Kidney (tissue), 13 donors: ENCODE measurements at regions not wholly inside any gene's neighbourhood (a gene's known extent, or its start where the extent isn't known, plus 50 kb on each side); places are given as distances from the start of the nearest gene placed in this dataset.

ENCODE experiments used
- DNase-seq, 5 donors: peaks; one replicate each; pipeline ENCODE4 v3.0.0-alpha.2; 2013 to 2020
- FAIRE-seq: peaks from 2 replicates; lab custom pipeline; 2012; peaks lifted over from hg19 to GRCh38; lab: Jason Lieb, UNC
- H3K27ac ChIP-seq, 2 donors: one replicate each; pipeline ENCODE4 v1.7.0; 2013; ENCODE audit warnings: low read depth in 2 of 2, low read length in 2 of 2, inconsistent platforms in 1 of 2
- H3K27me3 ChIP-seq: one replicate; pipeline ENCODE4 v1.7.1; 2013; ENCODE audit warnings: low read length, inconsistent platforms; ENCODE audit not compliant: control insufficient read depth, insufficient read depth
- H3K36me3 ChIP-seq, 3 donors: one replicate each; pipeline versions ENCODE4 v1.7.0 to v1.7.1; 2013; ENCODE audit warnings: low read length in 3 of 3, control low read depth in 1 of 3, inconsistent platforms in 1 of 3; ENCODE audit not compliant: insufficient read depth in 3 of 3, control insufficient read depth in 2 of 3
- H3K4me1 ChIP-seq, 3 donors: one replicate each; pipeline versions ENCODE4 v1.7.0 to v1.7.1; 2013; ENCODE audit warnings: low read length in 3 of 3, inconsistent platforms in 1 of 3, low read depth in 1 of 3; ENCODE audit not compliant: control insufficient read depth in 2 of 3, insufficient read depth in 2 of 3
- H3K4me3 ChIP-seq, 3 donors: one replicate each; pipeline versions ENCODE4 v1.7.0 to v1.8.1; 2013; ENCODE audit warnings: low read length in 3 of 3, control low read depth in 1 of 3, inconsistent platforms in 1 of 3
- H3K9ac ChIP-seq, 3 donors: one replicate each; pipeline versions ENCODE4 v1.7.0 to v1.7.1; 2013; ENCODE audit warnings: low read length in 3 of 3, control low read depth in 1 of 3, inconsistent platforms in 1 of 3
- H3K9me3 ChIP-seq, 3 donors: one replicate each; pipeline versions ENCODE4 v1.7.0 to v1.7.1; 2013; ENCODE audit warnings: low read length in 3 of 3, control low read depth in 1 of 3, inconsistent platforms in 1 of 3; ENCODE audit not compliant: control insufficient read depth in 2 of 3, insufficient read depth in 1 of 3
- CTCF ChIP-seq: IDR thresholded peaks from 3 replicates; pipeline ENCODE4 v1.5.1; 2012; ENCODE audit warnings: mild to moderate bottlenecking, moderate library complexity, borderline replicate concordance; ENCODE audit not compliant: insufficient read depth; ENCODE audit errors: extremely low read depth
- intact Hi-C: fragments of 100-400 bp; cut with DNase I; formaldehyde crosslinking; loops from one replicate; pipeline ENCODE4 v1.11.1; 2022
- donor health status: control.
- donor health status: control.
- donor health status: control.
- donor health status: control.
- donor health status: control.
- donor health status: DM: yes; HTN: yes; CAD: no.
- donor health status: Normal renal cell carcinoma (clear cell type).

- FAIRE-seq (no peak), DNase-seq (peak in 1 of 5 donors; percentile 3)
- intact Hi-C loops, result no loop called here
- no peak overlapping the region for H3K27ac ChIP-seq
- no peaks in the 10 kb centered on the region for H3K36me3 ChIP-seq
- H3K4me1 ChIP-seq, result no peaks in the 10 kb centered on the region
- H3K4me3 ChIP-seq, result no peak overlapping the region
- H3K9me3 ChIP-seq, result no peaks in the 10 kb centered on the region
- no peak for TF ChIP-seq CTCF
- no peak overlapping the region for H3K9ac ChIP-seq
- H3K27me3 ChIP-seq, result no peaks in the 10 kb centered on the region
These were observed 483.6 kb downstream of the GABRG1 start for GRCh38 chr4:45640281-45640680.

GRCh38 chr4:45638641-45639040 lies 485.2 kb downstream of the GABRG1 start:
- no peaks in the 10 kb centered on the region for H3K9me3 ChIP-seq
- no peaks in the 10 kb centered on the region for H3K36me3 ChIP-seq
- no peak overlapping the region for H3K4me3 ChIP-seq
- DNase-seq (no peak), FAIRE-seq (no peak)
- TF ChIP-seq CTCF, result no peak
- H3K27ac ChIP-seq, result no peak overlapping the region
- H3K4me1 ChIP-seq, result no peaks in the 10 kb centered on the region
- H3K9ac ChIP-seq, result no peak overlapping the region
- H3K27me3 ChIP-seq, result no peaks in the 10 kb centered on the region
- intact Hi-C loops, result no loop called here

GRCh38 chr4:45636175-45636574 lies 487.7 kb downstream of the GABRG1 start:
- no peak overlapping the region for H3K4me3 ChIP-seq
- no peaks in the 10 kb centered on the region for H3K36me3 ChIP-seq
- H3K27ac ChIP-seq, result no peak overlapping the region
- no peak for TF ChIP-seq CTCF
- DNase-seq, result no peak
- H3K27me3 ChIP-seq, result no peaks in the 10 kb centered on the region
- H3K9ac ChIP-seq, result no peak overlapping the region
- no peaks in the 10 kb centered on the region for H3K4me1 ChIP-seq
- intact Hi-C loops, result no loop called here
- no peak for FAIRE-seq
- no peaks in the 10 kb centered on the region for H3K9me3 ChIP-seq

- no peak for DNase-seq
- FAIRE-seq, result no peak
- Histone ChIP-seq H3K9me3 (no peaks in the 10 kb centered on the region), H3K9ac (no peak overlapping the region), H3K27ac (no peak overlapping the region), H3K4me1 (no peaks in the 10 kb centered on the region), H3K27me3 (no peaks in the 10 kb centered on the region), H3K4me3 (no peak overlapping the region), H3K36me3 (no peaks in the 10 kb centered on the region)
- intact Hi-C loops, result no loop called here
- no peak for TF ChIP-seq CTCF
These were observed 494.1 kb downstream of the GABRG1 start for GRCh38 chr4:45629717-45630116.
